Testis (tissue), 2 donors: ENCODE measurements at regions not wholly inside any gene's neighbourhood (a gene's known extent, or its start where the extent isn't known, plus 50 kb on each side); places are given as distances from the start of the nearest gene placed in this dataset.

Experiments
- DNase-seq: peaks from one replicate; pipeline ENCODE4 v3.0.0-alpha.2; 2019
- H3K27ac ChIP-seq, 2 donors: fragments of 200-600 bp; sonication (generic); one replicate each; pipeline ENCODE4 v1.5.1; 2019
- H3K27me3 ChIP-seq: fragments of 200-600 bp; sonication (generic); one replicate; pipeline ENCODE4 v1.5.1; 2019
- H3K36me3 ChIP-seq: fragments of 200-600 bp; sonication (generic); one replicate; pipeline ENCODE4 v1.5.1; 2017; ENCODE audit warnings: low read depth; ENCODE audit errors: missing control alignments
- H3K4me1 ChIP-seq: fragments of 200-600 bp; sonication (generic); one replicate; pipeline ENCODE4 v1.5.1; 2019
- H3K4me3 ChIP-seq, 2 donors: fragments of 200-600 bp; sonication (generic); one replicate each; pipeline ENCODE4 v1.5.1; 2017 to 2019
- H3K9me3 ChIP-seq: fragments of 200-600 bp; sonication (generic); one replicate; pipeline ENCODE4 v1.5.1; 2017
- POLR2A ChIP-seq: fragments of 450-650 bp; IDR thresholded peaks from one replicate; pipeline ENCODE4 v1.6.1; 2017; ENCODE audit warnings: antibody characterized with exemption, mild to moderate bottlenecking, moderate library complexity
- whole genome bisulfite sequencing, 2 donors: methylation state at CpG; one replicate each; pipeline ENCODE4 v1.1.5; 2018; 5-methylcytosine and 5-hydroxymethylcytosine counted together
- intact Hi-C: fragments of 100-400 bp; cut with DNase I; formaldehyde crosslinking; loops from one replicate; pipeline ENCODE4 v1.15.1; 2023; ENCODE audit warnings: low total_unique reads
- TF ChIP-seq, protein P1 (sequence below), 3 experiments: fragments of 450-650 bp in 2 of 3; fragments of 200-600 bp in 1 of 3; sonication (generic) in 1 of 3; IDR thresholded peaks; one replicate each; pipeline ENCODE4 v1.5.1; 2016 to 2019; ENCODE audit warnings: antibody characterized with exemption in 3 of 3, mild to moderate bottlenecking in 2 of 3, moderate library complexity in 1 of 3

DNA sequence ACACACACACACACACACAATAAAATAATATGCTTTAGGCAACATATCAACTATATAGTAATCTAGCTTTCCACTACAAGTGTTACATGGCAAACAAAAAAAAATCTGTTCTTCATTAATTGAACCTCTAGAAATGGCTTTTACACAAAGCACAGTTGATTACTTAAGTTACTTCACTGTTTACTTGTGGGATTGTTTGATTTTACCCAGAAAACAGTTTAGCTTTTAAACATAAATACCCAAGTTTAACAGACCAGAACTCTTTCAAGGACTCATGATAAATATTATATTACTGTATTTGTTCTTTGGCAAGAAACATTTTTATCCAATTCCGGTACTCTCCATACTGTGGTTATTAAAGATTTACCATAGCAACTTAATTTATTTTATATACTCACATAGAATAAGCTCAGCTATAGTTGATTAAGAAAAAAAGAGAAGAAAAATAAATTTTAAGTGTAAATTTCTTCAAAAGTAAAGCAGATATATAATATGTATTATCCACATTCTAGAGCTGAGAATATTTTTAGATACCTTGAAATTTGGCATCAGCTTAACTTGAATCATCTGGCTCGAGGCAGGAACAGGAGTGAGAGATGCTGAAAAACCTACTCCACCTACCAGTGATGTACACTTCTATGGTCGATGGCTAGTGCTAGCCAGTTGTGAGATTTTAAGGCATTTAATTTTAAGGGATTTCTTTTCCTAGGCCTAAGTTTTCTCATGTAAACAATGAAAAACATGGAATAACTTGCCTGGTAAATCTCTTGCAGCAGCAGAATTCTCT, 126.0 kb downstream of the BTG1 start:
- no peak for DNase-seq
- TF ChIP-seq POLR2A: no peak
- TF ChIP-seq, protein P1, sequence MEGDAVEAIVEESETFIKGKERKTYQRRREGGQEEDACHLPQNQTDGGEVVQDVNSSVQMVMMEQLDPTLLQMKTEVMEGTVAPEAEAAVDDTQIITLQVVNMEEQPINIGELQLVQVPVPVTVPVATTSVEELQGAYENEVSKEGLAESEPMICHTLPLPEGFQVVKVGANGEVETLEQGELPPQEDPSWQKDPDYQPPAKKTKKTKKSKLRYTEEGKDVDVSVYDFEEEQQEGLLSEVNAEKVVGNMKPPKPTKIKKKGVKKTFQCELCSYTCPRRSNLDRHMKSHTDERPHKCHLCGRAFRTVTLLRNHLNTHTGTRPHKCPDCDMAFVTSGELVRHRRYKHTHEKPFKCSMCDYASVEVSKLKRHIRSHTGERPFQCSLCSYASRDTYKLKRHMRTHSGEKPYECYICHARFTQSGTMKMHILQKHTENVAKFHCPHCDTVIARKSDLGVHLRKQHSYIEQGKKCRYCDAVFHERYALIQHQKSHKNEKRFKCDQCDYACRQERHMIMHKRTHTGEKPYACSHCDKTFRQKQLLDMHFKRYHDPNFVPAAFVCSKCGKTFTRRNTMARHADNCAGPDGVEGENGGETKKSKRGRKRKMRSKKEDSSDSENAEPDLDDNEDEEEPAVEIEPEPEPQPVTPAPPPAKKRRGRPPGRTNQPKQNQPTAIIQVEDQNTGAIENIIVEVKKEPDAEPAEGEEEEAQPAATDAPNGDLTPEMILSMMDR (IDR thresholded peaks at IDR 0.05): no peak
- Histone ChIP-seq H3K9me3 (no peaks in the 10 kb centered on the region), H3K4me3 (no peak overlapping the region), H3K27me3 (no peaks in the 10 kb centered on the region), H3K27ac (no peak overlapping the region), H3K4me1 (no peaks in the 10 kb centered on the region), H3K36me3 (no peaks in the 10 kb centered on the region)
- intact Hi-C loops: no loop called here
- 79 to 90% methylated on average over 3 of the region's 3 CpGs for WGBS, 2 donors

DNA sequence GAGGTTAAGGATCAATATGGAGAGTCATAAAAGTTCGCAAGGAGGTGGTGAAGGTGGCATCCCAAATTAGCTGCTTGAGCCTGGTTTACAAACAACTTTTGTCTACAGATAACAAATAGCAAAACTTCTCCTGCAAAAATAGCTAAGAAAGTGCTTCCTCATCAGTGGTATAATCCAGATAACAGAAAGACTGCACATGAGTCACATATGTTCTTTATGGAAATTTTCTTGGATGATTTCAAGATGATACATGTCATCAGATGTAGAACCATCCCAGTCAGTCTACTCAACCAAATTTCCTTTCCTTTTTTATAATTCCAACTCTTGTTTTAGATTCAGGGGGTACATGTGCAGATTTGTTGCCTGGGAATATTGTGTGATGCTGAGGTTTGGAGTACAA, 133.0 kb downstream of the BTG1 start:
- Histone ChIP-seq H3K27me3 (no peaks in the 10 kb centered on the region), H3K4me3 (no peak overlapping the region), H3K27ac (no peak overlapping the region), H3K4me1 (no peaks in the 10 kb centered on the region), H3K36me3 (no peaks in the 10 kb centered on the region), H3K9me3 (no peaks in the 10 kb centered on the region)
- WGBS, 2 donors: 100% methylated on average over 1 of the region's 1 CpG
- intact Hi-C loops: no loop called here
- TF ChIP-seq POLR2A: no peak
- TF ChIP-seq, protein P1 (IDR thresholded peaks at IDR 0.05): no peak
- no peak for DNase-seq

- WGBS, 2 donors: 83 to 89% methylated on average over 10 of the region's 10 CpGs
- Histone ChIP-seq H3K27me3 (no peaks in the 10 kb centered on the region), H3K27ac (no peak overlapping the region), H3K9me3 (no peaks in the 10 kb centered on the region), H3K4me1 (no peaks in the 10 kb centered on the region), H3K36me3 (no peaks in the 10 kb centered on the region), H3K4me3 (no peak overlapping the region)
- intact Hi-C loops: no loop called here
- no peak for DNase-seq
- no peak for TF ChIP-seq POLR2A
- TF ChIP-seq, protein P1 (IDR thresholded peaks at IDR 0.05): no peak
Measured at GRCh38 chr12:92010853-92011701, 134.6 kb downstream of the BTG1 start.

DNA sequence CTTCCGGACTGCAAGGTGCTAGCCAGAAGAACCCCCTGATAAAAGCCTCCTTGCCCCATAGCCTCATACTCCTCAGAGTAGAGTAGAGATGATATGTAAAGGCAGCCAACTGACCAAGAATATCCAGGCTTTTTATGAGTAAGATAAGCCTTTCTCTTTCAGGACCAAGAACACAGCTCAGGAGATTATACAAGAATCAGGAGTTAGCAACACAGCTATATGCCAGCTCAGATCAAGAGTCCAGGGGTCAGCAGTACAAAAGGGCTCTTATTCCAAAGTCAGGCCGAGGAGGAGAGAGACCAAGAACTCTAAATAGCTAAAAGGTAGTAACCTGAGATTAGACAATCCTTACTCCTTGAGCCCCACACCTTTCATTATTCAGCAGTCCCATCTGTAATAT, 135.3 kb downstream of the BTG1 start:
- TF ChIP-seq, protein P1 (IDR thresholded peaks at IDR 0.05): no peak
- TF ChIP-seq POLR2A: no peak
- DNase-seq: no peak
- H3K4me1 ChIP-seq: peaks cover 3% of the 10 kb centered on the region
- H3K36me3 ChIP-seq: no peaks in the 10 kb centered on the region
- no peak overlapping the region for H3K27ac ChIP-seq
- no peaks in the 10 kb centered on the region for H3K9me3 ChIP-seq
- WGBS, 2 donors: 78% methylated on average over 2 of the region's 2 CpGs
- intact Hi-C loops: no loop called here
- H3K4me3 ChIP-seq: no peak overlapping the region
- H3K27me3 ChIP-seq: no peaks in the 10 kb centered on the region
